ENCODE measurements at regions not wholly inside any gene's neighbourhood (a gene's known extent, or its start where the extent isn't known, plus 50 kb on each side); places are given as distances from the start of the nearest gene placed in this dataset.

GRCh38 chr11:28525636-28526405 is 417.6 kb downstream of the METTL15 start:
- Histone ChIP-seq H3K4ac (ENCODE audit: low read depth, low read length) (no peak overlapping the region), H2BK5ac (ENCODE audit: low read depth, low read length, poor library complexity) (peak overlapping the region; percentile 13), H3K14ac (ENCODE audit: low read length) (no peak overlapping the region), H4K8ac (ENCODE audit: low read depth, low read length) (no peak overlapping the region), H2AK5ac (ENCODE audit: low read length) (no peak overlapping the region), H3K9ac (ENCODE audit: low read length) (no peak overlapping the region), H3K4me2 (ENCODE audit: low read length) (no peak overlapping the region), H3K27ac (ENCODE audit: low read depth, low read length) (no peak overlapping the region), H4K91ac (ENCODE audit: low read depth, low read length) (no peak overlapping the region), H2BK12ac (ENCODE audit: low read length) (no peak overlapping the region), H3K4me1 (ENCODE audit: control insufficient read depth in 1 of 2, insufficient read depth in 2 of 2, low read length in 2 of 2) (no peaks in the 10 kb centered on the region), H3K36me3 (ENCODE audit: control insufficient read depth in 1 of 2, insufficient read depth in 2 of 2, low read length in 2 of 2) (peaks cover 0 to 3% of the 10 kb centered on the region in 2 experiments), H3K23ac (ENCODE audit: low read length) (no peak overlapping the region), H3K79me1 (ENCODE audit: low read length) (peaks cover 4% of the 10 kb centered on the region), H3K4me3 (ENCODE audit: low read depth, low read length) (peak overlapping the region; percentile 16), H2AFZ (ENCODE audit: insufficient read depth, low read length, poor library complexity) (no peak overlapping the region), H3K9me3 (ENCODE audit: insufficient read depth, low read depth, low read length) (peaks cover 5% of the 10 kb centered on the region), H3K18ac (ENCODE audit: low read length) (no peak overlapping the region), H4K12ac (ENCODE audit: low read depth, low read length) (no peak overlapping the region), H2BK120ac (ENCODE audit: insufficient read depth, low read length, poor library complexity) (no peak overlapping the region), H3K27me3 (ENCODE audit: insufficient read depth, low read length) (no peaks in the 10 kb centered on the region), H3K79me2 (ENCODE audit: control insufficient read depth, insufficient read depth, low read length, poor library complexity) (no peaks in the 10 kb centered on the region)
- WGBS (ENCODE audit: extremely low coverage, insufficient coverage, insufficient read length): no CpG with 5 or more reads among the region's 25 CpGs
- no peak for DNase-seq

GRCh38 chr11:28524098-28524497 is 415.9 kb downstream of the METTL15 start:
- no peaks in the 10 kb centered on the region for H3K4me1 ChIP-seq (ENCODE audit: control insufficient read depth in 1 of 2, insufficient read depth in 2 of 2, low read length in 2 of 2)
- no peak overlapping the region for H2BK120ac ChIP-seq (ENCODE audit: insufficient read depth, low read length, poor library complexity)
- H3K14ac ChIP-seq (ENCODE audit: low read length): no peak overlapping the region
- peaks cover 4% of the 10 kb centered on the region for H3K79me1 ChIP-seq (ENCODE audit: low read length)
- no peak overlapping the region for H3K27ac ChIP-seq (ENCODE audit: low read depth, low read length)
- H4K91ac ChIP-seq (ENCODE audit: low read depth, low read length): no peak overlapping the region
- H3K4ac ChIP-seq (ENCODE audit: low read depth, low read length): no peak overlapping the region
- no peaks in the 10 kb centered on the region for H3K79me2 ChIP-seq (ENCODE audit: control insufficient read depth, insufficient read depth, low read length, poor library complexity)
- no peak overlapping the region for H2BK12ac ChIP-seq (ENCODE audit: low read length)
- peaks cover 5% of the 10 kb centered on the region for H3K9me3 ChIP-seq (ENCODE audit: insufficient read depth, low read depth, low read length)
- H3K18ac ChIP-seq (ENCODE audit: low read length): no peak overlapping the region
- H3K4me2 ChIP-seq (ENCODE audit: low read length): no peak overlapping the region
- DNase-seq: peak; percentile 48 to 92
- H2AFZ ChIP-seq (ENCODE audit: insufficient read depth, low read length, poor library complexity): no peak overlapping the region
- H3K4me3 ChIP-seq (ENCODE audit: low read depth, low read length): no peak overlapping the region
- WGBS (ENCODE audit: extremely low coverage, insufficient coverage, insufficient read length): no CpG with 5 or more reads among the region's 1 CpG
- no peak overlapping the region for H2BK5ac ChIP-seq (ENCODE audit: low read depth, low read length, poor library complexity)
- H3K36me3 ChIP-seq (ENCODE audit: control insufficient read depth in 1 of 2, insufficient read depth in 2 of 2, low read length in 2 of 2): peaks cover 0 to 3% of the 10 kb centered on the region in 2 experiments
- no peak overlapping the region for H3K23ac ChIP-seq (ENCODE audit: low read length)
- H4K12ac ChIP-seq (ENCODE audit: low read depth, low read length): no peak overlapping the region
- no peak overlapping the region for H2AK5ac ChIP-seq (ENCODE audit: low read length)
- H4K8ac ChIP-seq (ENCODE audit: low read depth, low read length): no peak overlapping the region
- no peaks in the 10 kb centered on the region for H3K27me3 ChIP-seq (ENCODE audit: insufficient read depth, low read length)
- no peak overlapping the region for H3K9ac ChIP-seq (ENCODE audit: low read length)

- Histone ChIP-seq H3K79me2 (ENCODE audit: control insufficient read depth, insufficient read depth, low read length, poor library complexity) (no peaks in the 10 kb centered on the region), H3K27ac (ENCODE audit: low read depth, low read length) (no peak overlapping the region), H3K27me3 (ENCODE audit: insufficient read depth, low read length) (no peaks in the 10 kb centered on the region), H2BK12ac (ENCODE audit: low read length) (no peak overlapping the region), H3K23ac (ENCODE audit: low read length) (no peak overlapping the region), H3K36me3 (ENCODE audit: control insufficient read depth in 1 of 2, insufficient read depth in 2 of 2, low read length in 2 of 2) (peaks cover 0 to 2% of the 10 kb centered on the region in 2 experiments), H3K9me3 (ENCODE audit: insufficient read depth, low read depth, low read length) (peaks cover 5% of the 10 kb centered on the region), H2AFZ (ENCODE audit: insufficient read depth, low read length, poor library complexity) (no peak overlapping the region), H4K91ac (ENCODE audit: low read depth, low read length) (no peak overlapping the region), H3K4me3 (ENCODE audit: low read depth, low read length) (no peak overlapping the region), H3K18ac (ENCODE audit: low read length) (no peak overlapping the region), H3K14ac (ENCODE audit: low read length) (no peak overlapping the region), H3K4me2 (ENCODE audit: low read length) (no peak overlapping the region), H4K12ac (ENCODE audit: low read depth, low read length) (no peak overlapping the region), H3K4ac (ENCODE audit: low read depth, low read length) (no peak overlapping the region), H3K9ac (ENCODE audit: low read length) (no peak overlapping the region), H4K8ac (ENCODE audit: low read depth, low read length) (no peak overlapping the region), H2BK5ac (ENCODE audit: low read depth, low read length, poor library complexity) (no peak overlapping the region), H3K79me1 (ENCODE audit: low read length) (peaks cover 4% of the 10 kb centered on the region), H2BK120ac (ENCODE audit: insufficient read depth, low read length, poor library complexity) (no peak overlapping the region), H2AK5ac (ENCODE audit: low read length) (no peak overlapping the region), H3K4me1 (ENCODE audit: control insufficient read depth in 1 of 2, insufficient read depth in 2 of 2, low read length in 2 of 2) (no peaks in the 10 kb centered on the region)
- no CpG with 5 or more reads among the region's 2 CpGs for WGBS (ENCODE audit: extremely low coverage, insufficient coverage, insufficient read length)
- DNase-seq: peak in 1 of 2 donors; percentile 28
These were observed 412.9 kb downstream of the METTL15 start for GRCh38 chr11:28521075-28521474.

GRCh38 chr11:28520291-28520690 is 412.1 kb downstream of the METTL15 start:
- H3K27me3 ChIP-seq (ENCODE audit: insufficient read depth, low read length): no peaks in the 10 kb centered on the region

More at GRCh38 chr11:28520291-28520690, 412.1 kb downstream of the METTL15 start:
- Histone ChIP-seq H3K9ac (ENCODE audit: low read length) (no peak overlapping the region), H2AFZ (ENCODE audit: insufficient read depth, low read length, poor library complexity) (no peak overlapping the region), H2BK120ac (ENCODE audit: insufficient read depth, low read length, poor library complexity) (no peak overlapping the region), H3K9me3 (ENCODE audit: insufficient read depth, low read depth, low read length) (no peaks in the 10 kb centered on the region), H4K12ac (ENCODE audit: low read depth, low read length) (no peak overlapping the region), H2BK12ac (ENCODE audit: low read length) (peak overlapping the region; percentile 58), H3K4me1 (ENCODE audit: control insufficient read depth in 1 of 2, insufficient read depth in 2 of 2, low read length in 2 of 2) (no peaks in the 10 kb centered on the region), H2AK5ac (ENCODE audit: low read length) (no peak overlapping the region), H4K8ac (ENCODE audit: low read depth, low read length) (no peak overlapping the region), H3K4me2 (ENCODE audit: low read length) (no peak overlapping the region), H3K79me2 (ENCODE audit: control insufficient read depth, insufficient read depth, low read length, poor library complexity) (no peaks in the 10 kb centered on the region), H3K4ac (ENCODE audit: low read depth, low read length) (no peak overlapping the region), H3K27ac (ENCODE audit: low read depth, low read length) (no peak overlapping the region), H3K36me3 (ENCODE audit: control insufficient read depth in 1 of 2, insufficient read depth in 2 of 2, low read length in 2 of 2) (no peaks in the 10 kb centered on the region), H3K79me1 (ENCODE audit: low read length) (peaks cover 4% of the 10 kb centered on the region), H3K23ac (ENCODE audit: low read length) (no peak overlapping the region), H3K14ac (ENCODE audit: low read length) (peak overlapping the region; percentile 61), H3K4me3 (ENCODE audit: low read depth, low read length) (no peak overlapping the region), H4K91ac (ENCODE audit: low read depth, low read length) (peak overlapping the region; percentile 62), H2BK5ac (ENCODE audit: low read depth, low read length, poor library complexity) (no peak overlapping the region), H3K18ac (ENCODE audit: low read length) (no peak overlapping the region)
- DNase-seq: no peak
- no CpG with 5 or more reads among the region's 1 CpG for WGBS (ENCODE audit: extremely low coverage, insufficient coverage, insufficient read length)

Data from trophoblast cell (in vitro differentiated cells and primary cell).